T-helper 2 cell treated with Interferon-gamma antibody and Interleukin-4, amounts not matched to agents 5 μg/mL and 100 μg/mL, for 36 hours (primary cell): ENCODE measurements at regions not wholly inside any gene's neighbourhood (a gene's known extent, or its start where the extent isn't known, plus 50 kb on each side); places are given as distances from the start of the nearest gene placed in this dataset.

ENCODE experiments used
- DNase-seq: peaks from one replicate; pipeline ENCODE4 v3.0.0; 2021; ENCODE audit warnings: low spot score
- H3K27ac Mint-ChIP-seq: one replicate; pipeline ENCODE4 v1.8.0; 2021; ENCODE audit warnings: mild to moderate bottlenecking, mixed read lengths
- H3K27me3 Mint-ChIP-seq: one replicate; pipeline ENCODE4 v1.8.0; 2021; ENCODE audit warnings: low read depth, mixed read lengths
- H3K36me3 Mint-ChIP-seq: one replicate; pipeline ENCODE4 v1.8.0; 2021; ENCODE audit warnings: low read depth, mixed read lengths
- H3K4me1 Mint-ChIP-seq: one replicate; pipeline ENCODE4 v1.8.0; 2021; ENCODE audit warnings: low read depth, mixed read lengths
- H3K4me3 Mint-ChIP-seq: one replicate; pipeline ENCODE4 v1.8.0; 2022; ENCODE audit warnings: mild to moderate bottlenecking, moderate library complexity, mixed read lengths
- H3K9me3 Mint-ChIP-seq: one replicate; pipeline ENCODE4 v1.8.0; 2021; ENCODE audit warnings: mixed read lengths

GRCh38 chr13:47665043-47665442 lies 336.0 kb downstream of the SUCLA2 start:
- DNase-seq = no peak
- Mint-ChIP-seq H3K4me1 (no peaks in the 10 kb centered on the region), H3K27me3 (no peaks in the 10 kb centered on the region), H3K27ac (no peak overlapping the region), H3K9me3 (no peaks in the 10 kb centered on the region), H3K4me3 (no peak overlapping the region), H3K36me3 (no peaks in the 10 kb centered on the region)

- H3K9me3 Mint-ChIP-seq = no peaks in the 10 kb centered on the region
- H3K4me3 Mint-ChIP-seq = no peak overlapping the region
- H3K36me3 Mint-ChIP-seq = no peaks in the 10 kb centered on the region
- DNase-seq = no peak
- H3K4me1 Mint-ChIP-seq = no peaks in the 10 kb centered on the region
- no peaks in the 10 kb centered on the region for H3K27me3 Mint-ChIP-seq
- H3K27ac Mint-ChIP-seq = no peak overlapping the region
Observed at GRCh38 chr13:47661076-47661475, 340.0 kb downstream of the SUCLA2 start.

GRCh38 chr13:47656651-47657050 lies 344.4 kb downstream of the SUCLA2 start:
- DNase-seq = no peak
- no peaks in the 10 kb centered on the region for H3K9me3 Mint-ChIP-seq
- H3K27me3 Mint-ChIP-seq = no peaks in the 10 kb centered on the region
- H3K4me3 Mint-ChIP-seq = no peak overlapping the region
- H3K36me3 Mint-ChIP-seq = no peaks in the 10 kb centered on the region
- no peaks in the 10 kb centered on the region for H3K4me1 Mint-ChIP-seq
- no peak overlapping the region for H3K27ac Mint-ChIP-seq

- no peaks in the 10 kb centered on the region for H3K36me3 Mint-ChIP-seq
Observed at GRCh38 chr13:47650209-47650608, 350.9 kb downstream of the SUCLA2 start.

GRCh38 chr13:47647001-47647400 lies 354.1 kb downstream of the SUCLA2 start:
- Mint-ChIP-seq H3K4me1 (no peaks in the 10 kb centered on the region), H3K4me3 (no peak overlapping the region), H3K9me3 (no peaks in the 10 kb centered on the region), H3K27ac (no peak overlapping the region), H3K36me3 (no peaks in the 10 kb centered on the region), H3K27me3 (no peaks in the 10 kb centered on the region)
- DNase-seq = no peak

More at GRCh38 chr13:47650209-47650608, 350.9 kb downstream of the SUCLA2 start:
- H3K27me3 Mint-ChIP-seq = no peaks in the 10 kb centered on the region
- H3K9me3 Mint-ChIP-seq = no peaks in the 10 kb centered on the region
- H3K4me1 Mint-ChIP-seq = no peaks in the 10 kb centered on the region
- DNase-seq = no peak
- no peak overlapping the region for H3K27ac Mint-ChIP-seq
- H3K4me3 Mint-ChIP-seq = no peak overlapping the region

GRCh38 chr13:47646298-47646697 lies 354.8 kb downstream of the SUCLA2 start:
- no peaks in the 10 kb centered on the region for H3K9me3 Mint-ChIP-seq
- no peak for DNase-seq
- no peak overlapping the region for H3K27ac Mint-ChIP-seq
- H3K27me3 Mint-ChIP-seq = no peaks in the 10 kb centered on the region
- H3K36me3 Mint-ChIP-seq = no peaks in the 10 kb centered on the region
- no peaks in the 10 kb centered on the region for H3K4me1 Mint-ChIP-seq
- no peak overlapping the region for H3K4me3 Mint-ChIP-seq

- H3K36me3 Mint-ChIP-seq = no peaks in the 10 kb centered on the region
- no peaks in the 10 kb centered on the region for H3K27me3 Mint-ChIP-seq
- H3K27ac Mint-ChIP-seq = no peak overlapping the region
- no peaks in the 10 kb centered on the region for H3K4me1 Mint-ChIP-seq
- H3K4me3 Mint-ChIP-seq = no peak overlapping the region
- H3K9me3 Mint-ChIP-seq = peaks cover 7% of the 10 kb centered on the region
- no peak for DNase-seq
Observed at GRCh38 chr13:47639738-47640447, 361.2 kb downstream of the SUCLA2 start.

GRCh38 chr13:47638627-47639026 lies 362.4 kb downstream of the SUCLA2 start:
- Mint-ChIP-seq H3K27ac (no peak overlapping the region), H3K9me3 (peaks cover 10% of the 10 kb centered on the region), H3K4me1 (no peaks in the 10 kb centered on the region), H3K36me3 (no peaks in the 10 kb centered on the region), H3K4me3 (no peak overlapping the region), H3K27me3 (no peaks in the 10 kb centered on the region)
- no peak for DNase-seq

GRCh38 chr13:47632311-47632710 lies 368.8 kb downstream of the SUCLA2 start:
- no peak for DNase-seq
- Mint-ChIP-seq H3K27me3 (no peaks in the 10 kb centered on the region), H3K36me3 (no peaks in the 10 kb centered on the region), H3K4me3 (no peak overlapping the region), H3K9me3 (peaks cover 14% of the 10 kb centered on the region), H3K4me1 (no peaks in the 10 kb centered on the region), H3K27ac (no peak overlapping the region)

- H3K9me3 Mint-ChIP-seq = peaks cover 4% of the 10 kb centered on the region
- no peaks in the 10 kb centered on the region for H3K27me3 Mint-ChIP-seq
- no peaks in the 10 kb centered on the region for H3K4me1 Mint-ChIP-seq
- DNase-seq = no peak
- no peak overlapping the region for H3K4me3 Mint-ChIP-seq
- H3K36me3 Mint-ChIP-seq = no peaks in the 10 kb centered on the region
- no peak overlapping the region for H3K27ac Mint-ChIP-seq
Observed at GRCh38 chr13:47628666-47629065, 372.4 kb downstream of the SUCLA2 start.

- no peak for DNase-seq
- Mint-ChIP-seq H3K36me3 (no peaks in the 10 kb centered on the region), H3K27me3 (no peaks in the 10 kb centered on the region), H3K9me3 (no peaks in the 10 kb centered on the region), H3K27ac (no peak overlapping the region), H3K4me1 (no peaks in the 10 kb centered on the region), H3K4me3 (no peak overlapping the region)
Observed at GRCh38 chr13:47623862-47624261, 377.2 kb downstream of the SUCLA2 start.

- Mint-ChIP-seq H3K4me1 (no peaks in the 10 kb centered on the region), H3K27ac (no peak overlapping the region), H3K9me3 (no peaks in the 10 kb centered on the region), H3K36me3 (no peaks in the 10 kb centered on the region), H3K27me3 (no peaks in the 10 kb centered on the region), H3K4me3 (no peak overlapping the region)
- DNase-seq = no peak
Observed at GRCh38 chr13:47621931-47622330, 379.1 kb downstream of the SUCLA2 start.

- H3K4me3 Mint-ChIP-seq = no peak overlapping the region
- H3K36me3 Mint-ChIP-seq = no peaks in the 10 kb centered on the region
- no peak for DNase-seq
- no peaks in the 10 kb centered on the region for H3K9me3 Mint-ChIP-seq
- H3K27ac Mint-ChIP-seq = no peak overlapping the region
- H3K4me1 Mint-ChIP-seq = no peaks in the 10 kb centered on the region
- H3K27me3 Mint-ChIP-seq = no peaks in the 10 kb centered on the region
Observed at GRCh38 chr13:47611664-47612288, 389.3 kb downstream of the SUCLA2 start.

- Mint-ChIP-seq H3K36me3 (no peaks in the 10 kb centered on the region), H3K27ac (no peak overlapping the region), H3K9me3 (no peaks in the 10 kb centered on the region), H3K4me1 (no peaks in the 10 kb centered on the region), H3K27me3 (no peaks in the 10 kb centered on the region), H3K4me3 (no peak overlapping the region)
- no peak for DNase-seq
Observed at GRCh38 chr13:47610687-47611086, 390.4 kb downstream of the SUCLA2 start.

GRCh38 chr13:47603365-47603764 lies 397.7 kb downstream of the SUCLA2 start:
- no peaks in the 10 kb centered on the region for H3K9me3 Mint-ChIP-seq

More at GRCh38 chr13:47603365-47603764, 397.7 kb downstream of the SUCLA2 start:
- H3K27me3 Mint-ChIP-seq = no peaks in the 10 kb centered on the region
- H3K36me3 Mint-ChIP-seq = no peaks in the 10 kb centered on the region
- no peak for DNase-seq
- H3K4me1 Mint-ChIP-seq = no peaks in the 10 kb centered on the region
- no peak overlapping the region for H3K27ac Mint-ChIP-seq
- H3K4me3 Mint-ChIP-seq = no peak overlapping the region
